SU-DHL-6 (cell line): ENCODE measurements at regions not wholly inside any gene's neighbourhood (a gene's known extent, or its start where the extent isn't known, plus 50 kb on each side); places are given as distances from the start of the nearest gene placed in this dataset.

Experiments
- EZH2phosphoT487 ChIP-seq: fragments of 200-600 bp; sonication (generic), shearing (Covaris generic); conservative IDR thresholded peaks from 2 replicates; pipeline ENCODE4 v1.6.1; 2018; ENCODE audit warnings: mild to moderate bottlenecking, antibody characterized with exemption, low read length, moderate library complexity, mixed read lengths
- TF ChIP-seq, protein P1 (sequence below): fragments of 200-600 bp; sonication (generic); IDR thresholded peaks from one replicate; pipeline ENCODE4 v1.5.1; 2017; ENCODE audit warnings: antibody characterized with exemption, mild to moderate bottlenecking, low read length, moderate library complexity; ENCODE audit not compliant: insufficient read depth, poor library complexity, severe bottlenecking

DNA sequence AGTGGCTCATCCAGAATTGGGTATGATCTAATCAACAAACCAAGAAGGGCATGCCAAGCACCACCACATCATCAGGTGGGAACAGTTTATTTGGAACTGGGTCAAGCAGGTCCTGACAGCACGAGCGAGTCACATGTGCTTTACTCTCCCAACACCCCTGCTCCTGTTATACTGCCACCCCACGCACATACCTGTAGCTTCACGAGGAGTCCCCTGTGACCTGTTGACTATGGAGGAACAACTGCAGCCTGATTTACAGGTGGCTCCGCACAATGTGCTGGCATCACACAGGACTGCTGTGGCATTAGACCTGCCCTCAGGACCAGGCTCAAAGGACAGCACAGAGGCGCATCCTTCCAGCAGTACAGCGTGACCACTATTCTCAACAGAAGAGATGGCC is 70.8 kb upstream of the LRRN2 start:
- TF ChIP-seq, protein P1, sequence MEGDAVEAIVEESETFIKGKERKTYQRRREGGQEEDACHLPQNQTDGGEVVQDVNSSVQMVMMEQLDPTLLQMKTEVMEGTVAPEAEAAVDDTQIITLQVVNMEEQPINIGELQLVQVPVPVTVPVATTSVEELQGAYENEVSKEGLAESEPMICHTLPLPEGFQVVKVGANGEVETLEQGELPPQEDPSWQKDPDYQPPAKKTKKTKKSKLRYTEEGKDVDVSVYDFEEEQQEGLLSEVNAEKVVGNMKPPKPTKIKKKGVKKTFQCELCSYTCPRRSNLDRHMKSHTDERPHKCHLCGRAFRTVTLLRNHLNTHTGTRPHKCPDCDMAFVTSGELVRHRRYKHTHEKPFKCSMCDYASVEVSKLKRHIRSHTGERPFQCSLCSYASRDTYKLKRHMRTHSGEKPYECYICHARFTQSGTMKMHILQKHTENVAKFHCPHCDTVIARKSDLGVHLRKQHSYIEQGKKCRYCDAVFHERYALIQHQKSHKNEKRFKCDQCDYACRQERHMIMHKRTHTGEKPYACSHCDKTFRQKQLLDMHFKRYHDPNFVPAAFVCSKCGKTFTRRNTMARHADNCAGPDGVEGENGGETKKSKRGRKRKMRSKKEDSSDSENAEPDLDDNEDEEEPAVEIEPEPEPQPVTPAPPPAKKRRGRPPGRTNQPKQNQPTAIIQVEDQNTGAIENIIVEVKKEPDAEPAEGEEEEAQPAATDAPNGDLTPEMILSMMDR, result no peak
- no peak for TF ChIP-seq EZH2phosphoT487
